Loucy (cell line): ENCODE measurements at regions not wholly inside any gene's neighbourhood (a gene's known extent, or its start where the extent isn't known, plus 50 kb on each side); places are given as distances from the start of the nearest gene placed in this dataset.

ENCODE experiments used
- H2AFZ ChIP-seq: fragments of 200-600 bp; sonication (generic); 2 replicates; pipeline ENCODE4 v1.6.0; 2016; ENCODE audit warnings: antibody characterized with exemption, mild to moderate bottlenecking, low read length, moderate library complexity
- H3F3A ChIP-seq: fragments of 200-600 bp; 2 replicates; pipeline ENCODE4 v1.6.0; 2016; ENCODE audit warnings: antibody characterized with exemption, low read depth, mild to moderate bottlenecking
- H3K27me3 ChIP-seq: fragments of 200-600 bp; sonication (generic); 2 replicates; pipeline ENCODE4 v1.6.1; 2014; ENCODE audit warnings: low read length, mild to moderate bottlenecking; ENCODE audit not compliant: insufficient read depth, poor library complexity, severe bottlenecking
- H3K36me3 ChIP-seq: fragments of 200-600 bp; sonication (generic); 2 replicates; pipeline ENCODE4 v1.6.1; 2016; ENCODE audit warnings: low read length; ENCODE audit not compliant: insufficient read depth
- H3K4me1 ChIP-seq: fragments of 200-600 bp; sonication (generic); 2 replicates; pipeline ENCODE4 v1.5.1; 2014; ENCODE audit warnings: low read length, mild to moderate bottlenecking; ENCODE audit not compliant: insufficient read depth, poor library complexity, severe bottlenecking
- H3K4me2 ChIP-seq: fragments of 200-600 bp; sonication (generic); 2 replicates; pipeline ENCODE4 v1.6.0; 2014; ENCODE audit warnings: antibody characterized with exemption, low read length, low read depth, mild to moderate bottlenecking; ENCODE audit not compliant: poor library complexity, severe bottlenecking
- H3K4me3 ChIP-seq: fragments of 200-600 bp; sonication (generic); 2 replicates; pipeline ENCODE4 v1.5.1; 2014; ENCODE audit warnings: low read length, mild to moderate bottlenecking, mixed read lengths; ENCODE audit not compliant: poor library complexity, severe bottlenecking
- H3K79me2 ChIP-seq: fragments of 200-600 bp; sonication (generic); 2 replicates; pipeline ENCODE4 v1.6.1; 2014; ENCODE audit warnings: low read length; ENCODE audit not compliant: insufficient read depth
- H3K9ac ChIP-seq: fragments of 200-600 bp; sonication (generic); 2 replicates; pipeline ENCODE4 v1.6.0; 2014; ENCODE audit warnings: mild to moderate bottlenecking, low read depth, low read length, moderate library complexity; ENCODE audit not compliant: poor library complexity, severe bottlenecking
- H3K9me2 ChIP-seq: fragments of 200-600 bp; sonication (generic); replicated peaks from 2 replicates; pipeline ENCODE4 v1.6.1; 2016; ENCODE audit warnings: low read depth, low read length, mixed read lengths
- H3K9me3 ChIP-seq: fragments of 200-600 bp; sonication (generic); 2 replicates; pipeline ENCODE4 v1.6.1; 2014; ENCODE audit warnings: mild to moderate bottlenecking, antibody characterized with exemption, low read length, low read depth; ENCODE audit not compliant: insufficient read depth
- H4K20me1 ChIP-seq: fragments of 200-600 bp; sonication (generic); 2 replicates; pipeline ENCODE4 v1.6.0; 2014; ENCODE audit warnings: antibody characterized with exemption, low read length, mild to moderate bottlenecking; ENCODE audit not compliant: insufficient read depth, poor library complexity, severe bottlenecking
- EZH2phosphoT487 ChIP-seq: fragments of 200-600 bp; IDR thresholded peaks from 2 replicates; pipeline ENCODE4 v1.6.1; 2018; ENCODE audit warnings: antibody characterized with exemption, mild to moderate bottlenecking, moderate library complexity, borderline replicate concordance
- TF ChIP-seq, protein P1 (sequence below): fragments of 200-600 bp; sonication (generic); conservative IDR thresholded peaks from 2 replicates; pipeline ENCODE4 v1.5.1; 2014; ENCODE audit warnings: mild to moderate bottlenecking, antibody characterized with exemption, low read length

DNA sequence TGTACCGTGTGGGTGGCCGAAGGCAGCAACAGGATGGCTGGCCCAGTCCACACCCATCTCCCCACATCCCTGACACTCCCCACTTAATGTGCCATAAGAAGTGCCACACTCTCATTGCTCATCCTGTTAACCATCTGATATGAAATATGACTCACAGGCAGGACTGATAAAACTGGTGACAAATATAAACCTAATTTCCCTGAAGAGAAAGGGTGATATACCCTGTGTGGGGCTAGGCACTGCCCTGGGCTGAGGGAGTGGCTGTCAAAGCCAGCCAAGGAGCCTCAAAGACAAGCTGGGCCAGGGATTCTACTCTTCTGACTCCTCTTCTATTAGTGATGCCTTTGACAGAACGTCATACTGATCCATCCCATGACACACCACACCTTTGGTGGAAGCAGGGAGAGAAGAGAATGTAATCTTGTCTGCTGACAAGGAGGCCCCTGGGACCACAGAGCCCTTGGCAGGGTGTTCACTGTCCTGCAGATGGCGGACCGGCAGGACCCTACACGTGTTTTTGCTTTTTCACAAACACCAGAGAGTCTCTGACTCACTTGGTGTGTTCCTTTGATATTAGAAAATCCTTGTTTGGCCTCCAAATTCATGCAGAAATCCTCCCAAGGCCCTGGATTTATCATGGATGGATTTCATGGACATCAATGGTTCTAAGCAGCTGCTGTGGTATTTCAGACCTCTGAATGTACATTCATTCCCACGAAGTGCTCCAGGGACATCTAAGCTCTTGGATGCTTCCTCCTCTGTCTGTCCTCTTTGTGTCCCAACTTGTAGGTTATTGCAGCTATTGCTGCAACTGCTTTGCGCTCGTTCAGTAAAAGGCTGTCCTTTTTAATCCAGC is 98.0 kb upstream of the WASF3 start:
- H3K4me2 ChIP-seq: no peak overlapping the region
- no peak for TF ChIP-seq EZH2phosphoT487
- TF ChIP-seq, protein P1, sequence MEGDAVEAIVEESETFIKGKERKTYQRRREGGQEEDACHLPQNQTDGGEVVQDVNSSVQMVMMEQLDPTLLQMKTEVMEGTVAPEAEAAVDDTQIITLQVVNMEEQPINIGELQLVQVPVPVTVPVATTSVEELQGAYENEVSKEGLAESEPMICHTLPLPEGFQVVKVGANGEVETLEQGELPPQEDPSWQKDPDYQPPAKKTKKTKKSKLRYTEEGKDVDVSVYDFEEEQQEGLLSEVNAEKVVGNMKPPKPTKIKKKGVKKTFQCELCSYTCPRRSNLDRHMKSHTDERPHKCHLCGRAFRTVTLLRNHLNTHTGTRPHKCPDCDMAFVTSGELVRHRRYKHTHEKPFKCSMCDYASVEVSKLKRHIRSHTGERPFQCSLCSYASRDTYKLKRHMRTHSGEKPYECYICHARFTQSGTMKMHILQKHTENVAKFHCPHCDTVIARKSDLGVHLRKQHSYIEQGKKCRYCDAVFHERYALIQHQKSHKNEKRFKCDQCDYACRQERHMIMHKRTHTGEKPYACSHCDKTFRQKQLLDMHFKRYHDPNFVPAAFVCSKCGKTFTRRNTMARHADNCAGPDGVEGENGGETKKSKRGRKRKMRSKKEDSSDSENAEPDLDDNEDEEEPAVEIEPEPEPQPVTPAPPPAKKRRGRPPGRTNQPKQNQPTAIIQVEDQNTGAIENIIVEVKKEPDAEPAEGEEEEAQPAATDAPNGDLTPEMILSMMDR: no peak

DNA sequence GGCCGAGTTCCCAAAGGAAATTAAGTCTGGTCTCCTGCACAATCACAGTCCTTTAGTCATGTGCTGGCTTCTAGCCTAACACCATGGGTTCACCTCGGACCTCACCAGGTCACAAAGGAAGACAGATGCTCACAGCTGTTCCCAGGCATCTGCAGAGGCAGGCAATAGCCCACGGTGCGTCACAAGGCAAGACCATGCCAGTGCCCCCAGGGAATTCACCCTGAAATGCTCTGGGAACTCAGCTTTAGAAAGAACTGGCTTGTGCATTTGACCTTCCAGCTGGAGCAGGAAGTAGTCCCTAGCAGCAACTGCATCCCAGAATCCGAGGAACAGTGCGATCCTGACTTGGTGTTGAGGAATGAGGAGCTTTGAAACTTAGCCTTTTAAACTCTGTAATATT is 96.8 kb upstream of the WASF3 start:
- H3K9me3 ChIP-seq: no peaks in the 10 kb centered on the region
- H3K9ac ChIP-seq: no peak overlapping the region
- no peaks in the 10 kb centered on the region for H3K36me3 ChIP-seq
- no peaks in the 10 kb centered on the region for H3K9me2 ChIP-seq
- H4K20me1 ChIP-seq: no peaks in the 10 kb centered on the region
- H3K79me2 ChIP-seq: no peaks in the 10 kb centered on the region
- no peak overlapping the region for H3K4me2 ChIP-seq
- TF ChIP-seq EZH2phosphoT487: no peak
- TF ChIP-seq, protein P1: no peak
- no peak overlapping the region for H2AFZ ChIP-seq
- H3K27me3 ChIP-seq: no peaks in the 10 kb centered on the region
- no peaks in the 10 kb centered on the region for H3F3A ChIP-seq
- H3K4me1 ChIP-seq: no peaks in the 10 kb centered on the region
- no peak overlapping the region for H3K4me3 ChIP-seq

More for the DNA sequence above, 98.0 kb upstream of the WASF3 start:
- Histone ChIP-seq H3F3A (no peaks in the 10 kb centered on the region), H4K20me1 (no peaks in the 10 kb centered on the region), H3K79me2 (no peaks in the 10 kb centered on the region), H3K27me3 (no peaks in the 10 kb centered on the region), H3K9me2 (no peaks in the 10 kb centered on the region), H3K4me3 (no peak overlapping the region), H3K9ac (no peak overlapping the region), H2AFZ (no peak overlapping the region), H3K36me3 (no peaks in the 10 kb centered on the region), H3K9me3 (no peaks in the 10 kb centered on the region), H3K4me1 (no peaks in the 10 kb centered on the region)

DNA sequence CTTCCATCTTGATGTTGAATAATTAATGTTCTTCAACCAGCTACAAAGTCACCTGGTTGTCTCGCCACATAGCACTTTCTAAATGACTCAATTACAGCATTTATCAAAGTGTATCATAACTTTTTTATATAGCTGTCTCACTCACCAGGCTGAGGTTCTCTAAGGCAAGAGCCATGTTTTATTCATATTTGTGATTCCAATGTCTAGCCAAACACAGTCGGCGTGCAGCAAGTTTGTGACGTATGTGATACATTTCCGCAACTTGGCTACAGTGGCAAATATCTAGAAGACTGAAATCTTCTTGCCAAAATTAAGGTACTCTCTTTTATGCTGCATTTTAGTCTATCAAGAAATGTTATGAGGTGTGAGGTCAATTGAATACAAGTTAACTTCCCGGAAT is 94.2 kb upstream of the WASF3 start:
- no peaks in the 10 kb centered on the region for H3K9me2 ChIP-seq
- no peaks in the 10 kb centered on the region for H3K9me3 ChIP-seq
- no peak overlapping the region for H3K4me3 ChIP-seq
- H3K79me2 ChIP-seq: no peaks in the 10 kb centered on the region
- no peak for TF ChIP-seq EZH2phosphoT487
- TF ChIP-seq, protein P1: no peak
- no peaks in the 10 kb centered on the region for H3F3A ChIP-seq
- no peak overlapping the region for H3K9ac ChIP-seq
- H2AFZ ChIP-seq: no peak overlapping the region
- no peaks in the 10 kb centered on the region for H3K36me3 ChIP-seq
- no peaks in the 10 kb centered on the region for H3K4me1 ChIP-seq
- H3K27me3 ChIP-seq: no peaks in the 10 kb centered on the region
- no peak overlapping the region for H3K4me2 ChIP-seq
- no peaks in the 10 kb centered on the region for H4K20me1 ChIP-seq
